NCI-H345 (cell line): ENCODE measurements at regions not wholly inside any gene's neighbourhood (a gene's known extent, or its start where the extent isn't known, plus 50 kb on each side); places are given as distances from the start of the nearest gene placed in this dataset.

Source experiments
- DNase-seq: peaks from one replicate; lab custom pipeline; 2025; lab: John Stamatoyannopoulos, UW

DNA sequence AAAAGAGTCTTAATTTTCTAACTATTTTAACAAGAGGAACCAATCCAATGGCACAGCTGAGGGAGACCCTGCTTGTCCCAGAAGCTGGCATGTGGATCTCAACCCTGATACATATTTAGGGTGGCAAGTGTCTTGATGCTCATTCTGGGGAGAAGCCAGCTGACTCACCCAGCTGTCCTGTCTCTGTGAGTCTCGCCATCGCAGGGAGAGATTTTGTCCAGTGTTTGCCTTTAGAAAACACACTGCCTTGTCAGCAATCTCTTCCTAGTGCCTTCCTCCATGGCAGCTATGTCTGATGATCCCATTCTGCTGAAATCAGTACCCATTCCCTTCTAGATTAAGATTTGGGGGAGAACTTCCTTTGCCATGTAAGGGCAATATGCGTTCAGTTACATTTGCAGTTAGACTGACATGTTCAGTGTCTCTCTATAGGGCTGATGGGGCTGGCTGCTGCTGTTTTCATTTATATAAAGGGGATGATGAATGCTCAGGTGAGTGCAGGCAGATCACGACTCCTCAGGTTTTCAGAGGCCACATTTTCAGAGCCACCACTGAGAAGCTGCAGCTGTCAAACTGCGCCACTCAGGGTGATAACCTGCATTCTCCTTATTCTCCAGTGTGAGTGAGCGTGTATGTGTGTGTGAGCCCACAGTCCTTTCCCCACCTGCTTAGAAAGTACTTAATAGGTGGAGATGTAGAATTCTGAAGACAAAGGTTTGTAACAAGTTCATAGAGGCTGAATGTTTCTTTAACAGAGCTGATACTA is 217.0 kb downstream of the GAS1 start:
- no peak for DNase-seq

DNA sequence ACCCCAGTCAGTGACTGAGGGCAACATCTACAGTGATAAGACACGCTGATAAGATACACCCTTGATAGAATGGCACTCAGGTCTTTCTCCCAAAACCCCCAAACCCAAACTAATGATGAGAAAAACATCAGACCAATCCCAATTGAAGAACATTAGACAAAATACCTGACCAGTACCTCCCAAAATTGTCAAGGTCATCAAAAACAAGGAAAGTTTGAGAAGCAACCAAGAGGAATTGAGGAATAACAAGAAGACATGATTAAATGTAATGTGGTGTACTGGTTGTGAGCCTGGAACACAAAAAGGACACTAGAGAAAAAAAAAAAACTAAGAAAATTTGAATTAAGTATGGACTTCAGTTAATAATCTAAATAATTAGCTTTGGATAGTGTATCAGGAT is 222.8 kb downstream of the GAS1 start:
- DNase-seq = no peak

DNA sequence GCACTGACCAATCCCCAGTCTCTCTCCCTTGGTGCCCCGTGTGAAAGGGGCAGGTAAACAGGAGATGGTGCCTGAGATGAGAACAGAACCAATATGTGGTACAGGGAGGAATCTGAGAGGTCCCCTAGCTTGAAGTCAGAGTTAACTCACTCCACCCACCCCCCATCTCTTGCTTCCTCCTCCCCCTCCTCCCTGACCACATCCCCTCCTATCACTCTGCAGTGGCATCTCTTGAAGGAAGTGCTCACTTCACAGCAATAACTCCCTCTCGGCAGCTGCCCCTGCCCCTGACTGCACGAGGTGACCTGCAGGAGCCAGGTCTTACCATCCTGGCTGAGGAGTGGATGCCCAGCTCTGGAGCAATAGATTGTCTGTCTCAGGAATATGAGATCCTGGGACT is 224.0 kb downstream of the GAS1 start:
- no peak for DNase-seq

DNA sequence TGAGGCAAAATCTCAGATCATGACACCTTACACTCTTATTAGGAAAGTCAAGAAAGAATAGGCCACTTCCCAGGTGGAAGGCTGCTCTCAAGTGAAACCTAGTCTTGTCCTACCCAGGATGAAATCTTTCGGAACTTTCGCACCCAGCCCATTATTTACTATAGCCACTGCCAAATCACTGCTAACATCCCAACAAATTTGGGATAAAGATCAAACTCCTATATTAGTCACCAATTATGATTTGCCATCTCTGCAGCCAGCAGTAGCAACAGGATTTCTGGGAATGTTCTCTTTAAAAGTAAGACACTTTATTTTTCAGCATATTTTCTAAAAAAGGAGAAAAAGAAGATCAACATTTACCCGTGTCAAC is 224.6 kb downstream of the GAS1 start:
- no peak for DNase-seq

DNA sequence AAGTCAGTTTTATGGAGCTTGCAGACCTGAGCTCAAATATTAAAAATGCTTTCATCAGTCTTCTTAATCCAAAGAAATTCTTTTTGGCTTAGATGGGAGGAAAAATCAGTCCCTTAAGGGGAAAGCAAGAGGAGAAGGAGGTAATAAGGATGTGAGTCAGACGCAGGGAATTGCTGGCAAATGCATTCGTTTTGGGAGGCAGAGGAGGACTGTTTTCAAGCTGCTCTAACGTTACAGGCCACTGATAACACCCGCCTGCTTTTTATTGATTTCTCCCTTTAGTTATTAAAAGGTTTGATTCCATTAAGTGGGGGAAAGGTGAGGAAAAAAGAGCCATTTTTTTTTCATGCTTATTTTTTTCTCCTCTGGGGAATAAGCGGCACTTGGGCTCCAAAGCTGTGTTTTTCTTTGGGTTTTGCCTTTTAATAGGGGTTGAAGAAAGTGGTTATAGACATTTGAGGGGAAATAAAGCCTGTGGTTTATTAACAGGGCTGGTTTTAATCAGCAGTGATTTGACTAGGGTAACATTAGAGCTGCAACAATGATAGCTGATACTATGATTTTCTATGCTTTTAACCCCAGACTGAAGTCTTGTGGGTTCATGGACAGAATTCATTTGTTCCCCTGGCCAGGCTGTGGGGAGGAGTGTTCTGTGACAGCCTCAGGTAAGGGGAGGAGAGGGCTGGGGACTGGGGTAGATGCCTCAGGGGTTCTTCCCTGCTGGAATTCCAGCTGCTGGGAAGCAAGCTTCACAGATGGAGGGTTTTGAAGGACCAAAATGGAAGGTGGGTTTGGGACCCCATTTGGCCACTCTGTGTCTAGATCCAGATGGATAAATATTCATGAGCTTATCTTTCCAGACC is 225.2 kb downstream of the GAS1 start:
- DNase-seq = no peak

DNA sequence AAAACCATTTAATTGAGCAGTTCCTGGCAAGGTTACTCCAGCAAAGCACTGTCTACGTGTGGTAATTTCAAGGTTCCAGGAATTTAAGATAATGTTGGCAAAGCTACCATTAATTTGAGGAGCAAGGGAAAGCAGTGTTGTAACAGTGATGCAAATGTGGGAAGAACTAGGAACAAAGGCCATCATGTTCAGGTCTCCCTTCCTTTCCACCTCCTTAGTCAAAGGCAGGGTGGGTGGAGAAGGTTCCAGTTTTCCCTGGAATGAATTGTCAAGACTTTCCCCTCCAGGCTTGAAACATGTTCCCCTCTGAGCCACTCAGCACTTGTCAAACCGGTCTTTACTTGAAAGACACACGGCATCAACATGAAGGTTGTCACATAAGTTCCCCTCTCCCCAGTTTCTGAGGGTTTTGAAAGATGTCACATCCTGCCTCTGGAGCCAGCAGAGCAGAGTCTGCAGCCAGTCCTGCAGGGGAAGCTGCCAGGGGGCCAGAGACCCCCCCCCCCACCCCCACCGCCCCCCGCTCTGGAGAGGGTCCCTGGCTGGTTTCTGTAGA is 226.0 kb downstream of the GAS1 start:
- DNase-seq = no peak

DNA sequence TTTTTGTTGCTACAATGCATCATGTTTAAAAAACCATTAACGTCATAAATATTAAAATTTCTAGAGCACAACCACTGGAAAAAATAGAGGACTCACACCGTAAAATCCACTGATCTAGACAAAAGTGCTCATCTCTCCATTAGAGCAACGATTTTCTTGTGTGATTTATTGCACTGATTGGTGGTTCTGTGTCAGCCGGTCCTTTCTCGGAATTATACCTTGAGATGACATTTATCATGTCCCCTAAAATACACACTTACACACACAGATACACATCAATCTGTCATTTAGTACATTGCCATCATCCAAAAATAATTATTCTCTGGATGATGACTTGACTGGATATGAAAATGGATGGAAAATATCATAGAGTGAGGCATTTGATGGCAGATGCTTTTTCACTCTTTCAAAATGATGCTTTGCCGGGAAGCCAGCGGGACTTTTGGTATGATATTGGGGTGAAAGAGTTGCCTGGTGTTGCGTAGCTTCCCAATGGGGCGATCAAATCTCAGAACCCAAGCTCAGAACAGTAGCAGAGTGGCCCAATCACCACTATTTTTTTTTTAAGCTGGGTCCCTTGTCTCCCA is 226.6 kb downstream of the GAS1 start:
- no peak for DNase-seq

DNA sequence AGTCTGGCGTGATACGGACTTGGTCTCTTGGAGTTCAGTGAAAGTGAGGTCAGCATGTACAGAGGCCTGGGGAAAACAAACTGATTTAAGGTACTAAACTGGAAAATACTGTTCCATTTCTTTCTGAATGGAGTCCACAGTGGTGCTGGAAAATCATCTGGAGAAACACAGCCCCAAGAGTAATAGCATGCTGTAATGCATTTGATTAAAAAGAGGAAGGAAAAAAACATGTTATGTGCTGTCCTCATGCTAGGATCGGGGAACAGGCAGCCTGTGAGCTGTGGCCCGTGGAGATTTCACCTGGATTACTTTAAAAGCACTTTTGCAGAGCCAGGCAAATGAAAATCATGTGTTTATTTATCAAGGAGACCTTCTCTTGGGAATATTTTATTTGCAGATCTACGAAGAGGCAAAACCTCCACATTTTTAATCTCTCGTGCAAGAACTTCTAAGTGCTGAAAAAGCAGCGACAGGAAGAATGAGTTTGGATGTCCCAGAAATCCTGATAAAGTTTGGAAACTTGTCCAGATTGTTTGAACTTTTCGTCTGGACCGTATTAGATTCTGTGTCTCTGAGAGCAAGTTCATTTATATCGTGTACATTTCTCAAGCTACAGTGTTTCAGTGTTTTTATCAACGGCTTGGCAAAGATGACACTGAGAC is 228.8 kb downstream of the GAS1 start:
- no peak for DNase-seq

DNA sequence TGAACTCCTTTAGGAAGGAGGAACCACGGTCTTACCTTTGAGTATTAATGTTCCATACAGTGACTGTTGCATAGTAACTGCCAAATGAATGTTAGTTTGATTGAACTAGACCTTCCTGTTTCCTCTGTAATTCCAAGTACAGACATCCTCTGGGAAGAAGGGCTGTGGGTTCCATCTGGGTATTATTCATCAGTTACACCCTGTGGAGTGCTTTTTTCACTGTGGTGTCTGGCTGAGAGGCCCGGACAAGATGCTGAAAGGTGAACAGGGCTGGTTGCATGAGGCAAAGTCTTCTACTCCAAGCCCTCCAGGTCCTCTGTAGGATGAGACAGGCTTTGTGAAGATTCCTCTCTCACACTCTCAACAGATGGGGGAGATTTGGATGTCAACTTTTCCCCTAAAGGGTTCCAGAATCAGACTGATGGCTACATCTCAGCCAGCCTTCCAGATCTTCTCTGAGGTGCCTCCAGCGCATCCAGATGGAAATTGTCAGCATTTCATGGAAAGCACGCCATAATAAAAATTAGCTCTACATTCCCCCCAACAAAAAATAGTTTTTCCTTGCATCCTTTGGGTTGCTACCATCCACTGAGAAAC is 230.9 kb downstream of the GAS1 start:
- DNase-seq = no peak

DNA sequence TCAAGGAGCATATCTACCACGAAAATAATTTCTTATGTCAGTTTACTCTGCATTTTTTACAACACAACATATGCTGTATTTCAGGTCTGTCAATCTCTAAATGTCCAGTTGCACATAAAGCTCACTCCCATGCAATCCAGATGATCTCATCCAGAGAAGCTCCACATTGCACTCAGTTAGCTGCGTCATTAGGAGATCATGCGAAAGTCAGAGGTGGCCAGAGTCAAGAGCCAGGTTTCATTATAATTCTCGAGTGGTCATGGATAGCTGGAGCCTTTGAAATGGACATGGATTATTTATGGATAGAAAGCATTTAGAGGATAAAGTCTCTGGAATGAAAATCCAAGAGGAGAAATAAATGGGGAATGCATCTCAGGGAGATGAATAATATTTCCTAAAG is 232.3 kb downstream of the GAS1 start:
- DNase-seq = no peak

DNA sequence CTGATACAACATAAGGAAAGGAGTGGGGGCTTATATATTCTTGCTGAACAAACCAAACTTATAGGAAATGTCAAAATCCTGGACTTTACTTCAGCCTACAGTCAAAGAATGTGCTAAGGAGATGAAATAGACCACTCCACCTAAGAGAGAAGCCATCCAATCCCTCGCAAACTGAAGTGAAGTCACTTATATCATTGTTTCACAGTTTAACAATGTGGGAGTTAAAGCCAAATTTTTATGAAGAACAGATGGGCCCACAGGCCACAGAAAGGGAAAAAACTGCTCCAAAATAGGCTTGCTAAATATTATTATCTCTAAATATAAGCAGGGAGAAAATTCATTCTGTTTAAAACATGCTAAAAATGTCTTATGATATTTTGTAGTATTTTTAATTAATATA is 233.3 kb downstream of the GAS1 start:
- DNase-seq = no peak

DNA sequence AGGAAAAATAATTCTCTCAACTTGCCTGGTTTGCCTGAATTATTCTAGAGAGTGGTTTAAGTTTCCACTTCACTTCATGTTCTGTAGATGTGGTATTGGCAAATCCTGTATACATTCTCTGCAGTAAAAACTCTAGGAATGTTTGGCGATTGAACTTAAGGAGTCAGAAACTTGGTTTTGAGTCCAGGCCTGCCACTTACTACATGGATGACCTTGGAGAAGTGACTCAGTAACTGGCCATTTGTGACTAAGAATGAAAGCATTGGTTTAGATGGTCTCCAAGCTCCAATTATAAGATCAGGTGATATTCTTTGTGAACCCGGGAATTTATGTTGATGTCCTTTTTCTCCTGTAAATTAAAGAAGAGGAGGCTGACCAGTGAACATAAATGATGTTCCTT is 233.8 kb downstream of the GAS1 start:
- DNase-seq = no peak

DNA sequence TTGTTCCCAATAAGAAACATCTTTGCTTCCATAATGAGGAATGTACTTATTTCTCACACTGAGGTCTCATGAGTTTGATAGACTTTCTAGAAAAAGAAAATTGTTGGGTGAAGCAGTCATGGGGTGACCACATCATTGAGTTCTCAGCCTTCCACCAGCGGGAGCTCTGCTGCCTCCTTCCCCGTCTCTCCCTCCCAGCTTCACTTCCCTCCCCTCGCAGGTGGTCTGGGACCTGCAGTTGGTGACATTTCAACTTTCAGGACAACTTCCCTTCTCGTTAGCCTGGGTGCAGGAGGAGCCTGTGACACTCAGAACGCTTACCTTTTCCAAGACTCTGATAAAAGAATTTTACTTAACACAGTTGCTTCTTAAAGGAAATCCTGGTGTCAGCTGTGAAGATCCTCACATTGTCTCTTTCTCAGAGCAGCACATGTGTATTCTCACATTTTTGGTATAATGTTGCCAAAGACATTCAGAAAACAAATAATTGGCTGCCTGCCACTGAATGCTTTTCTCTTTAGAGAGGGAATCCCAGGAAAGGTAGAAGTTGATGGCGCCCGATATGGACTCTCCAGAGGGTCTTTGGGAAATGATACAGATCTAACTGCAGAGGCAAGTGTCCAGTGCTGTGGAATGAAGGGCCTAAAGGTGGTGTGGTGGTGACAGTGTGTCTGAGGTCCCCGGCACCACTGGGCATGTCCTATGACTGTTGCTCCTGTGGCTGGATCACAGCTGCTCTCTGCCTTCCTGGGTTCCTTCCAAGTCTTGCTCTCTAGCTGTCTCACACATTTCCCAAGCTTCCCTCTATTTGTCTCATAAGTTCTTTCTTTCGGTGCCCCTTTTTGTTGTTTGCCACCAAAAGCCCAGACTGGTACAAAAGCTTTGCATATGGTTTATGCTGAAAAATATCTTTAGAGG is 238.1 kb downstream of the GAS1 start:
- DNase-seq = no peak

DNA sequence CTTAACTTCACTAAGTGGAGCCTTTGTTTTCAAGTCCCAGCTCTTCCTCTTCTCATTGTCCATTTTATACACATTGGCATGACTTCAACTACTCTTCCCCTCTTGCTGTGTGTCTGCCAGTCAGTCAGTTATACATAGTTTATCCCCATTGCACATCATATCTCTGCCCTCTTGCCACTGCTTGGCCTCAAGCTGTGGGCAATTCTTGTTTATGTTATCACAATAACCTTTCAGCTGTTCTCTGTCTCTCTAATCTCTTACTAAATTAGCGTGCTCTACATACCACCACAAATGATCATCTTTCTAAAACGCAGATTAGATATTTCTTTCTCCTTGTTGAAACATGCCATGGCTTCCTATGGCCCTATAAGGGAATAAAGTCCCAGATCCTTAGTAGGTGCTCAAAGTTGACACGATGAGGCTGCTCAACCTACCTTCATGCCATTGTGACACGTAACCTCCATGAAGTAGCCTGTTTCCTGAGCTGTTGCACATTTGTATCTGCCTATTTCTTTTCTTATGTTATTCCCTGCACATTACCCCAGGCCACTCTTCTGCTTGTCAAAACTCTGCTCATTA is 239.3 kb downstream of the GAS1 start:
- no peak for DNase-seq

DNA sequence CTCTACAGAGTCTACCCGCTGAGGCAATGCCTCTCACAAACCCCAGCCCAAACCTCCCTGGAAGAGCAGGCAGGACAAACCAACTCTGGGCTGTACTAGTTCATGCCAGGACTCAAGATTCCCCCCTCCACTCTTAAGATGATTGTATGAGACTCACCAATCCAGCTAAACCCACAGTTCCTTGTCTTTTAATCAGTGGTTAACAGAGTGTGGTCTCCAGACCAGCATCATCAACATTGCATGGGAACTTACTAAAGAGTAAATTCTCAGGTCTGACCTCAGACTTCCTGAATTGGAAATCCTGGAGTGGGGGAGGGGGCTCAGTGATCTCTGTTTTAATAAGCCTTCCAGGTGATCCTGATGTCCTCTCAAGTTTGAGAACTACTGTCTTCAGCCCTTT is 240.9 kb downstream of the GAS1 start:
- DNase-seq = no peak

DNA sequence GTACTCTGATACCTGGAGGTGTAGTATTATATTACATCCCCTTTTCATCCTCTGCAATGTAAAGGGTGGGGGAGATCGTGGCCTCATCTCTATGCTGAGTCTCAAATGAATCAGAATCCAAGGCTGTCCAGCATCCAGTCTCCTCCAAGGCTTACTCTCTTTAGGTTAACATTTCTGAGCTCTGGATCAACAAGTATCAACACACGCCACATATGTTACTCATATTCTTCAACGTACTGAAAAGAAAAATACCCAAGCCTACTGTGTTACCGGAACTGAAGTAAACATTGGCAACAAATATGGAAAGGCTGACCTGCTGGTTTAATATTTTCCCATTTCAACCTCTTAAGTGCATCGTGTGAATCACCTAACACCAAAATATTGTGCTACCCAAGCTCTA is 241.8 kb downstream of the GAS1 start:
- DNase-seq = no peak

DNA sequence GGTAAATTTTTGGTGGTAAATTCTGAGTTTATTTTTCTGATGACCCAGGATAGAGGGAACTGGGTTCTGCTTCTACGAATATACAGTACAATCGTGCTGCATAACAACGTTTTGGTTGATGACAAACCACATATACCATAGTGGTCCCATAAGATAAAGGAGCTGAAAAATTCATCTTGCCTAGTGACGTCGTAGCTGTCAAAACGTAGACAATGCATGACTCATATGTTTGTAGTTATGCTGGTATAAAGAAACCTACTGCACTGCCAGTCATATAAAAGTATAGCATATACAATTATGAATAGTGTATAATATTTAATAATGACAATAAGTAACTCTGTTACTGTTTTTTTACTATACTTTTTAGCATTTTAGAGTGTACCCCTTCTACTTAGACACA is 244.0 kb downstream of the GAS1 start:
- DNase-seq = no peak

DNA sequence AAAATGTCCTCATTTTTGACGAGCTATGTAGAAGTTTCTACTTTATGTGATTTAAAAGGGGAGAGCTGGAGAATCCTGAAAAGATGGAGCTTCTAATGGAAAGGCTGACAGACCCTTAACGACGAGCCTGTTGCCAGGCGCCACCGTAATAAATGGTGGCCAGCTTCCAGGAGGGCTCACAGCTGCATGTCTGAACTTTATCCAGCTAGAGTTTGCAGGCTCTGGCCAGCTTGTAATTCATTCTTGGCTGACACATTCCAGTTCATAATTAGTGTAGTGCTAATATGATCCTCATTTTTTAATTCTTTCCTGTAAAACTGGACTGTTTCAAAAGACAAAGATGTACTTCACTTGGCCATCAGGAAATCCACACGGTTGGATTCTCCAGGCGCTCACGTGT is 246.7 kb downstream of the GAS1 start:
- no peak for DNase-seq

DNA sequence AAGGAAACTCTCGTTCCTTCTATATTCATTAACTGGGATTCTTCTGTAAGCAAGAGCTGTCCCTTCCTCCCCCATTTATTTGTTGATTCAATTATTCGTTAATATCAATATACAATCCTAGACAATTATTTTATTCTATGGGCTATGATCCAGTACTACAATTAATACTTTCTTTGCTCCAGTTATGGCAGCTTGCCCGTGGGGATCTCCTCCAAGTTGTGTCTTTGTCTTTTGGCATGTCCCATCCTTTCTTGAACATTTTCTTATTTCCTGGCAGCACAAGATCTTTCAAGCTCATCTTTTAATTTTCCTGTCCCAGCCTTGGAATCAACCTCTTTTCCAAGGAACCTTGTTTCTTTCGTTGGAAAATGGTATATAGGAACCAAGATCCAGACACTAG is 249.3 kb downstream of the GAS1 start:
- DNase-seq = no peak

DNA sequence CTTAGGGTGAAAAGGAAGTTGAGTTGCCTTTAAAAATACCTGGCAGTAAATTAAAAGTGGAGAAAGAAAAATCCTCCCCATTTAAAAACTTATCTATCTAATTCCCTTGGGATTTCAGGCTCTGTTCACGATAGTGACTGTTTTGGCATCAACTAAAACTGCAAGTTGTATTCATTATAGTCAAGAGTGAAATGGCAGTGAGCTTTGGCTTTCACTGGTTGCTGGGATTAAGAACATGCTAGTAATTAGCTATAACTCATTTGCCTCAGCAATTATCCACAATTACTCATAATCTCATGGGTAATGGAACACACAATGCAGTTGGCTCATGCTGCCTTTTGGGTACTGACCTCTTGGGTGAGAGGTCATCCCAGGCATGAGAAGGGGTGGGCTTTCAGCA is 250.1 kb downstream of the GAS1 start:
- no peak for DNase-seq
